ENCODE measurements at regions not wholly inside any gene's neighbourhood (a gene's known extent, or its start where the extent isn't known, plus 50 kb on each side); places are given as distances from the start of the nearest gene placed in this dataset.

DNA sequence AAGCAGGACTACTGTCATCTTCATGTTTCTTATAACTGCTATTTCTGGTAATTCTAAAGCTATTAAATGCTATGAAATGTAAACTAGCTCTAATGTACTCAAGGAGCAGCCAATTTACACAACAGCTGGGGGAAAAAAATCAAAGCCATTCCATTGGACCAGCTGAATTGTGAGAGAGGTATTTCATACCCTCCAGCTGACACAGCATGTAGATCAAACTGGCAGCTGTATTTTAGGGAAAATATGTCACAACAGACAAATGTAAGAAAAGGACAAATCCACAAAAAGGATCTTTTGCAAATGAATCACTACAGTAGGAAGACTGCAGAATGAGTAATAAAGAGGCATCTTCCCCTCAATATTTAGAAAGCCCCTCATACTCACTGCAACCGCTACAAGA is 65.2 kb upstream of the FAM47B start:
- TF ChIP-seq EP300 (IDR thresholded peaks at IDR 0.05), result no peak
- TF ChIP-seq, protein P1, sequence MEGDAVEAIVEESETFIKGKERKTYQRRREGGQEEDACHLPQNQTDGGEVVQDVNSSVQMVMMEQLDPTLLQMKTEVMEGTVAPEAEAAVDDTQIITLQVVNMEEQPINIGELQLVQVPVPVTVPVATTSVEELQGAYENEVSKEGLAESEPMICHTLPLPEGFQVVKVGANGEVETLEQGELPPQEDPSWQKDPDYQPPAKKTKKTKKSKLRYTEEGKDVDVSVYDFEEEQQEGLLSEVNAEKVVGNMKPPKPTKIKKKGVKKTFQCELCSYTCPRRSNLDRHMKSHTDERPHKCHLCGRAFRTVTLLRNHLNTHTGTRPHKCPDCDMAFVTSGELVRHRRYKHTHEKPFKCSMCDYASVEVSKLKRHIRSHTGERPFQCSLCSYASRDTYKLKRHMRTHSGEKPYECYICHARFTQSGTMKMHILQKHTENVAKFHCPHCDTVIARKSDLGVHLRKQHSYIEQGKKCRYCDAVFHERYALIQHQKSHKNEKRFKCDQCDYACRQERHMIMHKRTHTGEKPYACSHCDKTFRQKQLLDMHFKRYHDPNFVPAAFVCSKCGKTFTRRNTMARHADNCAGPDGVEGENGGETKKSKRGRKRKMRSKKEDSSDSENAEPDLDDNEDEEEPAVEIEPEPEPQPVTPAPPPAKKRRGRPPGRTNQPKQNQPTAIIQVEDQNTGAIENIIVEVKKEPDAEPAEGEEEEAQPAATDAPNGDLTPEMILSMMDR (IDR thresholded peaks at IDR 0.05), result no peak

Data from tibial nerve (tissue), 4 donors.